HFF-Myc (cell line): ENCODE measurements at regions not wholly inside any gene's neighbourhood (a gene's known extent, or its start where the extent isn't known, plus 50 kb on each side); places are given as distances from the start of the nearest gene placed in this dataset.

Experiments
- DNase-seq: peaks from one replicate; pipeline ENCODE4 v3.0.0-alpha.2; 2011; ENCODE audit warnings: low read depth; ENCODE audit errors: extremely low read depth
- H3K4me3 ChIP-seq: replicated peaks from 2 replicates; pipeline ENCODE4 v1.5.1; 2011; ENCODE audit warnings: low read depth, mild to moderate bottlenecking, control low read depth, low read length
- TF ChIP-seq, protein P1 (sequence below): IDR thresholded peaks from 2 replicates; pipeline ENCODE4 v1.5.1; 2012; ENCODE audit warnings: mild to moderate bottlenecking, low read depth, low read length, control low read depth; ENCODE audit errors: missing control alignments

- no peak for DNase-seq
- H3K4me3 ChIP-seq = no peak overlapping the region
- TF ChIP-seq, protein P1, sequence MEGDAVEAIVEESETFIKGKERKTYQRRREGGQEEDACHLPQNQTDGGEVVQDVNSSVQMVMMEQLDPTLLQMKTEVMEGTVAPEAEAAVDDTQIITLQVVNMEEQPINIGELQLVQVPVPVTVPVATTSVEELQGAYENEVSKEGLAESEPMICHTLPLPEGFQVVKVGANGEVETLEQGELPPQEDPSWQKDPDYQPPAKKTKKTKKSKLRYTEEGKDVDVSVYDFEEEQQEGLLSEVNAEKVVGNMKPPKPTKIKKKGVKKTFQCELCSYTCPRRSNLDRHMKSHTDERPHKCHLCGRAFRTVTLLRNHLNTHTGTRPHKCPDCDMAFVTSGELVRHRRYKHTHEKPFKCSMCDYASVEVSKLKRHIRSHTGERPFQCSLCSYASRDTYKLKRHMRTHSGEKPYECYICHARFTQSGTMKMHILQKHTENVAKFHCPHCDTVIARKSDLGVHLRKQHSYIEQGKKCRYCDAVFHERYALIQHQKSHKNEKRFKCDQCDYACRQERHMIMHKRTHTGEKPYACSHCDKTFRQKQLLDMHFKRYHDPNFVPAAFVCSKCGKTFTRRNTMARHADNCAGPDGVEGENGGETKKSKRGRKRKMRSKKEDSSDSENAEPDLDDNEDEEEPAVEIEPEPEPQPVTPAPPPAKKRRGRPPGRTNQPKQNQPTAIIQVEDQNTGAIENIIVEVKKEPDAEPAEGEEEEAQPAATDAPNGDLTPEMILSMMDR = no peak
Measured at GRCh38 chr10:120300513-120300912, 156.5 kb upstream of the PLPP4 start.

- H3K4me3 ChIP-seq = no peak overlapping the region
- DNase-seq = no peak
- TF ChIP-seq, protein P1 = no peak
Measured at GRCh38 chr10:120308589-120308988, 148.4 kb upstream of the PLPP4 start.

DNA sequence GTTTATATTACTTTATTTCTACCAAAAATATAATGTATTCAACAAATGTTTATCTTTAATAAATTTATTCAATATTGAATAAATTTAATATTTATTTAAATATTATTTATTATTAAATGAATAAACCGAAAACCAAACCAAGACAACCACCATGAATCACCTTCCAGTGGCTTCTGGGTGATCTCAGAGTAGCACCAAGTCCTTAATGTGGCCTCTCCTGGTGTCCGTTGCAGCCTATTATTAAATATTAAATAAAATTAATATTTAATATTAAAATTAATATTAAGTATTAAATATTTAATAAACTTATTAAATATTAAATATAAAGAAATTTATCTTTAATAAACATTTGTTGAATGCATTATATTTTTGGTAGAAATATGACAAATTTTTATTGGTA is 143.3 kb upstream of the PLPP4 start:
- DNase-seq = no peak
- TF ChIP-seq, protein P1 = no peak
- H3K4me3 ChIP-seq = no peak overlapping the region

DNA sequence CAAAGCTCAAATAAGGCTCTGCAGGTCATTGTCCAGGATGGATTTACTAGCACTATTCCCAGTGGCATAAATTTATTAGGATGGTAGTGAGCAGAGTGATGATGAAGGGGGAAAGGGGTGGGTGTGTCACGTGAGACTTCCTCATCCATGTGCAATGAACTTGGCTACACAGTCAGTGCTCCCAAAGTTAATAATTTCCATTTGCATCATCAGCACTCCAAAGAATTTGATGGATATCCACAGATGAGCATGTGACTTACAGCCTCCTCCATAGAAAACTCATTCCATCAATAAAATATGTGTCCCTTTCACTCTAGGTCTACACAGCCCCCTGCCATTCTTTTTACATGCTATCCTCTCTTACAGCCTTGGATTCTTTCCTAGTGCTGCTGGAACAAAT is 142.6 kb upstream of the PLPP4 start:
- TF ChIP-seq, protein P1 = no peak
- DNase-seq = no peak
- H3K4me3 ChIP-seq = no peak overlapping the region

DNA sequence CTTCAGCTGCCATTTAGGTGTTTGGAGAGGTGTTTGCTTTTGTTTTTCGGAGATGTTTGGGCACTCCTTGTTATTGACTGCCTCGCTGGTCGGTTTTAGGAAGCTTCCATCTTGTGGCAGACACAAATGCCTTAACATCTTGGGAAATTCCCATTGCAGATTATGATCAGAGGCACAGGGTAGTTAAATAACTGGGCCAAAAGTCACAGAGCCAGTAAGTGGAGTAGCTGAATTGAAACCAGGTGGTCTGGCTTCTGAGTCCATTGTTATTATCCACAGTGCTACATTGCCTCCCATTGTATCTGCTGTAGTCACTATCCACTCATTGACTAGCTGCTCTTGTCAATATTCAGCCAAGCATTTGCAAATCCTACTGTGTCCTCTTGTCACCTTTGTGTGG is 138.2 kb upstream of the PLPP4 start:
- no peak overlapping the region for H3K4me3 ChIP-seq
- peak; percentile 6 for DNase-seq
- TF ChIP-seq, protein P1 = no peak

DNA sequence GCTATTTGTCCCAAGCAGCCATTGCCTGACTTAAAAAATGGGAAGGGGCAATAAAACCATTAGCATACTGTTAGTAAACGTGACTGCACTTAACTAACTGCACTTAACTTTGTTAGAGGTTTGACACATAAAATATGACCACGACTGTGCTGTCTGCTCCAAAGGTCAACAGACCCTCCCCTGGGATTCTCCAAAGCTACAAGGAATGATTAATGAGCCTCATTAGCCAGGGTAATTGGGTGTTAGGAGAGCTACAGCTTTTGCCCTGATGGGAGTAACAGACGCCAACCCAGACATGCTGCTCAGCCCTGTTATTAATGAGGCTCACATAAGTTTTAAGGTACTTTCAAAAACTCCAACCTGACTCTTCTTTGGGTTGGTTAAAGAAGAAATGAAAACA is 129.4 kb upstream of the PLPP4 start:
- H3K4me3 ChIP-seq = no peak overlapping the region
- TF ChIP-seq, protein P1 = no peak
- DNase-seq = no peak

- DNase-seq = no peak
- no peak overlapping the region for H3K4me3 ChIP-seq
- TF ChIP-seq, protein P1 = no peak
Measured at GRCh38 chr10:120328647-120329046, 128.4 kb upstream of the PLPP4 start.
